GM21381 (cell line): ENCODE measurements at regions not wholly inside any gene's neighbourhood (a gene's known extent, or its start where the extent isn't known, plus 50 kb on each side); places are given as distances from the start of the nearest gene placed in this dataset.
A peak's percentile ranks its signal among the peaks of the same experiment; 100 is the strongest.
"Not testable (repeated sequence)": the region's sequence is repeated elsewhere in the genome, so short reads cannot be mapped to it uniquely, and the experiment has no call there.

Experiments
- ATAC-seq: cut with Tn5 transposase; IDR thresholded peaks from one replicate; pipeline ENCODE4 v1.9.1; 2021; ENCODE audit warnings: mild to moderate bottlenecking, moderate library complexity; ENCODE audit not compliant: unreplicated experiment

- no peak for ATAC-seq
These were observed 126.4 kb downstream of the KBTBD2 start for GRCh38 chr7:32765185-32765584.

DNA sequence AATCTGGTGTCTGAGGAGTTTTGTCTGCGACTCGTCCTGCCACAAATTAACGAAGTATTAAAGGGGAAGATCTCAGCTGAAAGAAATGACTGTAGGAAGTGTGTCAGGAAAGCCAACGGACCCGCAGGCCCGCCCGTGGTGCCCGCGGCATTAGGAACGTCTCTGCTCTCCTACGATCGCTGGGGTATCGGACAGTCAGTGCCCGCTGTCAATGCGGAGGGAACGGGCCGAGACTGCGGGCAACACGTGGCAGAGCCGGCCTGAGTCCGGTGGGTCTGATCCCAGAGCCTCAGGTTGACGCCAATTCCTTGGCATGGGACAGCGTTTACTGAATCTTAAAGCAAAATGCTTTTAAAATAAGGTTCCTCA, 128.7 kb downstream of the KBTBD2 start:
- no peak for ATAC-seq

GRCh38 chr7:32762206-32762924, 129.2 kb downstream of the KBTBD2 start:
- ATAC-seq: not testable (repeated sequence)

DNA sequence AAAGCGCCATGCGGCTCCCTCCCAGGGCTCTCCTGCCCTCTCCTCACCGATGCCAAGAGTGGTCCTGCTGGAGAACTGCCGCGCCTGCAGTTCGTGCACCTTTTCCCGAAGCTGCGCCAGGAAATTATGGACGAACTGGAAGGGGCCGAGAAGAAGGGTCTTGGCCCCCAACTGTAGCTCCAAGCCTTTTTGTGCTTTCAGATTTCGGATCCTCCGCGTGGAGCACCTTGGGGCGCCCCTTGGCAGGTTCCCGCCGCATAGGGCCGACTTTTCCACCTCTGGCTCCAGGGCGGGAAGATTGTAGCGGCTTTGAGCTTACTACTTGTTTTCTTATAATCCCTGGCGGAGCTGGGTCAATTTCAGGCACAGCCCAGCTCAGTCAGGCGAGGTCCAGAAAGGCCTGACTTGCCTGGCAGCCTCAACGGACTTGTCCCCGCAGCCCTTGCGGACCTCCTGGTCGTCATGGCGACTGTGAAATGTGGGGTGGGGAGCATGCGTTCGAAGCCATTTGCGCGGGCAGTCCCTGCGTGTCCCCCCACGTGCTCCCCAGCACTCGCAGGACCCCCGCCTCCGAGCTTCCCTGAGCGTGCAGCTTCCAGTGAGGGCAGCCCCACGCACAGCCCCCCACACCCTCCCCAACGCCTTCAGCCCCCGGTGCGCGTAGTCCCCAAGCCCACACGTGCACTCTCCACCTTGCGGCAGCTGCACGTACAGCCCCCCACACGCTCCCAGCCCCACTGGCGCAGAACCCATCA, 129.9 kb downstream of the KBTBD2 start:
- no peak for ATAC-seq

- ATAC-seq: not testable (repeated sequence)
These were observed 130.8 kb downstream of the KBTBD2 start for GRCh38 chr7:32760755-32761154.

GRCh38 chr7:32759859-32760258, 131.7 kb downstream of the KBTBD2 start:
- not testable (repeated sequence) for ATAC-seq

GRCh38 chr7:32753872-32754271, 137.7 kb downstream of the KBTBD2 start:
- not testable (repeated sequence) for ATAC-seq

DNA sequence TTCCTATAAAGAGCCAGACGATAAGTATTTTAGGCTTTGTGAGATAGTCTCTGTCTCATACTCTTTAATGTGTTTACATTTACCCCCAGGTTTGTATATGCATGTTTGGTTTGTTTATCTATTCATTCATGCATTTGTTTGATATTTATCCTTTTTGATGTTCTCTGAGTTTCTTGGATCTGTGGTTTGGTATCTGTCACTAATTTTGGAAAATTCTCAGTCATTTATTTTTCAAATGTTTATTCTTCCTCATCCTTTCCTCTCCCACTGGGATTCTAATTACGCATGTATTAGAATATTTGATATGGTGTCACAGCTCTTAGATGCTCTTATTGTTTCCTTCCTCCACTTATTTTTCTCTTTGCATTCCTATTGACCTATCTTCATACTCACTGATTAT, 143.2 kb downstream of the KBTBD2 start:
- not testable (repeated sequence) for ATAC-seq

DNA sequence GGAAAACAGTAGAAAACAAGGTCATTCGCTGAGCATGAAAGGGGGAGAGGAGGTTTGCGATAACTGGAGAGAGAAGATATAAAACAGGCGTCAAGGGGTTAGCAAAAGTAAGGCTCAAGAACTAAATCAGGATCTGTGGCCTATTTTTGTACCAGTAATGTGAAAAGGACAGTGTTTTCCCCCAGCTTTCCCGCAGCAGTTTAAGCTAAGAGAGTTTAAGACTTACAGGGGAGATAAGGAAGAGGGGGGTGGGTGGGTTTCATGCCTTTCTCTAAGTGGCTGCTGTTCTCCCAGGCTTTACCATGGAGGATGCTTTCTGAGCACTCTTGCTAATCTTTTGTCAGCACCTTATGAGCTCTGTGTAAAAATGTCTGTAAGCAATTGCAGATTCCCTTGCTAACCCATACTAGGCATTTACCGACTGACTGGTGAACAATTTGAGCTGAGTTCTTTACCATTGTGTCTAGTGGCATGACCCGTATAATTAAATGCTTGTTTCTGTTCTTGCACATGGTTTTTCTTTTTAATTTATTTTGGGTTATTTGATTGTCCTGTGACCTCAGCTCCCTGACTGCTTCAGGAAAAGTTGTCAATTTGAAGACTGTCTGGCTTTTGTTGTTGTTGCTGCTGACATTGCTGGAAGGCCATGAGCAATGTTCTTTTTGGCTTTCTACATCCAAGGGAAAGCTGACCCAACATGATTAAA, 144.0 kb downstream of the KBTBD2 start:
- ATAC-seq: not testable (repeated sequence)

DNA sequence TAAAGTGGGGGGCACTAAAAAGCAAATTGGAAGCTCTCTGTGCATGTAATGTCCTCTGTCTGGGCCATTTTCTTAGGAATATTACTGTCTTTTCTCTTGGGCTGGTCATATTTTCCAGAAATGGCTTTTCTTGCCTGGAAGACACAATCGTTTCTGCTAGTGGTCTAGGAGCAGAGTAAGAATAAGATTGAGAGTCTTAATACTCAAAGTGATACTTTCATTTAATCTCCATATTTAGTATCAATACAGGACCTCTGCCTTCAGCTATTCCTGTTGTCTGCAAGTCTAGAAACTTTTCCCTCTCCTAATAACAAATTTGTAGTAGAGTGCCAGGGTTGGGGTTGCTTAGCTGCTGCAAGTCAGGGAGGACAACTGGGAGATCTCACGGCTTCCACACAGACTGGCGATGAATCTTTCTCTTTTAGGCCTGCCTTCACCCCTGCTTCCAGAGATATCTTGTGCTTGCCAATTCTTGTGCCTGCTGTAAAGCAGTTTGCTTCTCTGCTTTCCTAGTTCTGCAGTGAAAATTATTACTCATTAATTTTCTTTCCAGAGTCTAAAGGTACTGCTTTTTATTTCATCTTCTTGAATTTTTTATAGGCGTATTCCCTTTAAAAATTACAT, 149.6 kb downstream of the KBTBD2 start:
- not testable (repeated sequence) for ATAC-seq

DNA sequence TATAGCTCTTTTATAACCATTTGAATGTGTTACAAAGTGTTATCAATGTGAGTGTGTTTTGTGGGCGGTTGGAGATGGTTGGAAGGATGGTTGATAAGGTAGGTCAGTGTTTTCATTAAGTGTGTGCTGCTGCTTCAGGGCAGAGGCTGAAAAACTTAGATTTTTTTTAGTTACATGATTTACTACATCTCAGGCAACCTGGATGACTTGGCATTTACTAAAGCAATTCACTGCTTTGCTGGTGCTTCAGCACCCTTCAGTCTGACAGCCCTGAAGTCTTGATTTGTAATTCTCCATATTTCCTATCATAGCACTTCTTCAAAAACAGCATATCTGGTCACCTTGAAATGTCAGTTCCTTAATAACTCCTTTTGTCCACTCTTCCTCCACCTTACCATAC, 151.8 kb downstream of the KBTBD2 start:
- not testable (repeated sequence) for ATAC-seq

DNA sequence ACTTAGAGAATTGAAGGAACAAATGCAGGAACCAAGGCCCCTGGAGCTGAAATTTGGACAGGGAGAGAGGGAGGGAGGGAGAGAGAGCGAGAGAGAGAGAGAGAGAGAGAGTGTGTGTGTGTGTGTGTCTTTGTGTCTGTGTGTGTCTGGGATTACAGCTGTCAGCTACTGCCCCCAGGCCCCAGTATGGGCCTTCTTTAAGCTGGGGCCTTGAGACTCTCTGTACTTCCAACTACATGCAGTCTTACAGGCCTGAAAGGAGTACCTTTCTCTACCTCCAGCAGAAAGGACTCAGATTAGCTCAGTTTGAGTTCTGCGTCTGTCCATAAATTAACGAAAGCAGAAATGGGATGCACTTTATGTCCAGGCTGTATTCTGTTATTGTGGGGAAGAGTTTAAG, 153.2 kb downstream of the KBTBD2 start:
- not testable (repeated sequence) for ATAC-seq

- not testable (repeated sequence) for ATAC-seq
These were observed 158.8 kb downstream of the KBTBD2 start for GRCh38 chr7:32732767-32733166.

DNA sequence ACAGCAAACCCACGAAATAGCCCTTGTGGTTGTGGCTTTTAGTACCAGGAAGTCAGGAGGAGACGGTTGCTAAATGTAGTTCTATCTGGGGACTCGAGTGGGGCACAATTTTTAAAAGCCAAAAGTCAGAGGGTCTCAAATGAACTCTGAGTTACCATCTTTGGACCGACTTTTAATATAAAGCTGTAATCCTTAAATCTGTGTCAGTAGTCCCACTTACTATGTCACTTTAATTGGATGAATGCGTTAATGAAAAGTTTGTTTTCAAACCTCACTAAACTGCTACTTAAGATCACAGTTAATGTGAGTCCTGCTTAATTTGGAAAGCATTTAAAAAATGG, 162.3 kb downstream of the KBTBD2 start:
- not testable (repeated sequence) for ATAC-seq

GRCh38 chr7:32728412-32729334, 162.9 kb downstream of the KBTBD2 start:
- ATAC-seq: peak; percentile 73

DNA sequence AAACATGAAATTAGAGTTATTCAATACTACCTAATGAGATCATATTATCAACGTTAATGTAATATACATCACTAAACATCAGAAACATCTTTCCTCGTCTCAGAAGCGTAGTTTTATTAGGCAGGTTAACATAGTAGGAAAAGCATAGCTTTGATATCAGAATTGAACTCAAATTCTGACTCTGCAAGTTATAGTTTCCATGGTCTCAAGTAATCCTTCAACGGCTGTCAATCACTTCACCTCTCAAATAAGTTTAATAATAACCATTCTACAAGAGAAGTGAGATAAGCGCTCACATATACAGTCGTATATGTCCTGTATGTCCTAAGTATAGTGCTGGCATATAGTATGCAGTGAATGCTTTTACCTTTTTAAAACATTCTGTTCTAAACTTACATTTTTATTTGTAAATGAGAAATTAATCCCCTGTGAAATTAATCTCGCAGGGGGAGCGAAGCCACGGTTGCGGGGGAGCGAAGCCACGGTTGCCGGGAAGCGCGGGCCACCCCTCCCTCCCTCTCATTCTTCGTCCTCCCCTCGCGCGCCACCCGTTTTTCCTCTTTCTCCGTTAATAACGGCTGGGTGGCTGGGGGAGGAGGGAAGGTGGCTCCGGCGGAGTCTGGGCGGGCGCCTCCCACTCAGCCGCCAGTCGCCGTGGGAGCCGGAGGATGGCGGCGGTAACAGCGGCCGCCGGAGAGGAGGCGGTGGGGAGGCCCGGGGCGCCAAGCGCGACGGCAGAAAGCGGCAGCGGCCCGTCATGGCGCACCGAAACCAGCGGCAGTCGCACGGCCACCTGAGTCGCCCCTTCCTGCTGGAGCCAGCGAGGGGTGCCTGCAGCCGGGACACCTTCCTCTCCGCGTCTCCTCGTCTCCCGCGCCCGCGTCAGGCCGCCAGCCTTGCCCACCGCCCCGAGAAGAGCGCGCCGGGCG, 163.8 kb downstream of the KBTBD2 start:
- peak; percentile 55 for ATAC-seq

DNA sequence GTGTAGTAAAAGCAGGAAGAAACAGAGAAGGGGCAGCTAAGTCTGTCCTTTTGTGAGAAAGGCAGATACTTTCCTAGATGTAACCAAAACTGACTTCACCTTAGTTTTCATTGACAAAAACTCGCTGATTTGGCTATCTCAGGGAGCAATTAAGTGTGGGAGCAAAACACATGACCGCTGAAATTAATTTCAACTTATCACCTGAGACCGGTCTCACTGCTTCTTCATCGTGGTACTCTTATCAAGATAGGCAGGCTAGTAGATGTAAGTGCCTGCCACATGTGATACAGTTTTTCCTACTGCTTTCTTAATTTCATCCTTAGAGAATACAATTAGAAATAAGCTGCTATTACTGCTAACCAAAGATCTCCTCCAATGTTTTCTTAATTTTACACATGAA, 168.7 kb downstream of the KBTBD2 start:
- ATAC-seq: not testable (repeated sequence)

DNA sequence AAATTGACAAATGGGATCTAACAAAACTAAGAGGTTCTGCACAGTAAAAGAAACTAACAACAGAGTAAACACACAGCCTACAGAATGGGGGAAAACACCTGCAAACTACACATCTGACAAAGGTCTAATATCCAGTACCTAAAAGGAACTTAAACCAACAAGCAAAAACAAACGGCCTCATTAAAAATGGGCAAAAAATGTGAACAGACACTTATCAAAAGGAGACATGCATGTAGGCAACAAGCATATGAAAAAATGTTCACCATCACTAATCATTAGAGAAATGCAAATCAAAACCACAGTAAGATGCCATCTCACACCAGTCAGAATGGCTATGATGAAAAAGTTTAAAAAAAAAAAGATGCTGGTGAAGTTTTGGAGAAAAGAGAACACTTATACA, 197.4 kb downstream of the KBTBD2 start:
- ATAC-seq: no peak
